ENCODE measurements at regions not wholly inside any gene's neighbourhood (a gene's known extent, or its start where the extent isn't known, plus 50 kb on each side); places are given as distances from the start of the nearest gene placed in this dataset.
"Not testable (repeated sequence)": the region's sequence is repeated elsewhere in the genome, so short reads cannot be mapped to it uniquely, and the experiment has no call there.

DNA sequence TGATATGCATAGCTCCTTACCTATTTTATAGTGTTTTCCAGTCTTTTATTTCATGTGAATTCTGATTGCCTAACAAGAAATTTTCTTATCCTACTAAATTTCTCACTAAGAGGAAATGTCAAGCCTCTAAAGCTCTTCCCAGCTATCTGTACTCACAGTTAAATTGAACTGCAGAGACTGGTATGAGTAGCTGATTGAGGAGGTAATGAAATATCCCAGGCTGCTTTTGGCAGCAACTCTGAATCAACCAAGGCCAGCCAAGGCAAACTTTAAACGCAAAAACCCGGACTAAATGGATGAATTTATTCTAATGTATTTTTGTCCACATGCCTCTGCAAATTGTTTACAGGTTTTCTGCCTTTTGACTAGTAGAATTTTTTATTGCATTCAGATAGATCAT is 119.1 kb upstream of the PMCH start:
- Histone ChIP-seq H2AFZ (ENCODE audit: low read depth, low read length) (no peak overlapping the region), H3K9me3 (ENCODE audit: control insufficient read depth, low read length) (peaks cover 4% of the 10 kb centered on the region), H3K9ac (ENCODE audit: low read length) (no peak overlapping the region), H2BK15ac (ENCODE audit: low read depth, poor library complexity, severe bottlenecking) (no peak overlapping the region), H3K14ac (ENCODE audit: low read length in 2 of 2) (no peak overlapping the region), H3K4me3 (ENCODE audit: insufficient read depth in 1 of 2, low read depth in 1 of 2, low read length in 2 of 2) (no peak overlapping the region), H2BK5ac (ENCODE audit: low read depth, low read length, poor library complexity, severe bottlenecking) (no peak overlapping the region), H3K27ac (ENCODE audit: low read length, poor library complexity, severe bottlenecking) (no peak overlapping the region), H3K4me1 (ENCODE audit: control insufficient read depth, insufficient read depth, low read depth, low read length) (no peaks in the 10 kb centered on the region), H3K36me3 (ENCODE audit: control insufficient read depth in 1 of 2, insufficient read depth in 2 of 2, low read depth in 1 of 2, low read length in 2 of 2) (no peaks in the 10 kb centered on the region), H3K23ac (ENCODE audit: low read length in 2 of 2) (no peak overlapping the region), H3K4ac (ENCODE audit: low read depth in 1 of 2, low read length in 2 of 2) (no peak overlapping the region), H2BK120ac (ENCODE audit: low read depth, low read length) (no peak overlapping the region), H3K4me2 (ENCODE audit: low read length, poor library complexity, severe bottlenecking) (no peak overlapping the region), H2AK5ac (ENCODE audit: low read length, severe bottlenecking) (no peak overlapping the region), H3K18ac (ENCODE audit: low read depth in 1 of 2, low read length in 2 of 2) (no peak overlapping the region), H3K79me1 (replicated peaks; ENCODE audit: low read length, poor library complexity, severe bottlenecking) (no peaks in the 10 kb centered on the region), H4K8ac (ENCODE audit: low read length) (no peak overlapping the region), H4K91ac (ENCODE audit: low read length) (no peak overlapping the region), H3K27me3 (ENCODE audit: control insufficient read depth in 1 of 2, insufficient read depth in 1 of 2, low read length in 2 of 2) (no peaks in the 10 kb centered on the region), H2BK12ac (ENCODE audit: low read length in 2 of 2) (no peak overlapping the region)
- WGBS = 100% methylated on average over 2 of the region's 2 CpGs
- DNase-seq = no peak

DNA sequence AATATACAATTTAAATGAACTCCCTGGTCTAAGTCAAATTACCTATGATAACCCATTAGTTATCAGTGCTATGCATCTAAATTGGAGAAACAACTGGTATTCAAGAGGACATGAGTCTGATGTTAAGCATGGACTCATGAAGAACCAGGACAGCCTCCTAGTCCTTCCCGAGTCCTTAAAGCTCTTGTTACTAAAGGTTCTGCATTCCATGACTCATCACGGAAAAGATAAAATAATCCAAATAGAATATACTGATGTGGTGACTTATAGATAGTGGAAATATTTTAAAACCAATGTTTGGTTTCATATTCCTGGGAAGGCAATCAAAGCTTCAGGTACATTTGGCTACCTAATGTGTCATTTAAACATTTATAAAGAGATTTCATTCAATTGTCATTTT is 117.2 kb upstream of the PMCH start:
- no peak overlapping the region for H2BK12ac ChIP-seq (ENCODE audit: low read length in 2 of 2)
- no peak overlapping the region for H2AFZ ChIP-seq (ENCODE audit: low read depth, low read length)
- H3K18ac ChIP-seq (ENCODE audit: low read depth in 1 of 2, low read length in 2 of 2) = no peak overlapping the region
- no peak overlapping the region for H4K91ac ChIP-seq (ENCODE audit: low read length)
- H2BK5ac ChIP-seq (ENCODE audit: low read depth, low read length, poor library complexity, severe bottlenecking) = no peak overlapping the region
- H3K4me2 ChIP-seq (ENCODE audit: low read length, poor library complexity, severe bottlenecking) = no peak overlapping the region
- no peak overlapping the region for H3K4ac ChIP-seq (ENCODE audit: low read depth in 1 of 2, low read length in 2 of 2)
- no peaks in the 10 kb centered on the region for H3K36me3 ChIP-seq (ENCODE audit: control insufficient read depth in 1 of 2, insufficient read depth in 2 of 2, low read depth in 1 of 2, low read length in 2 of 2)
- no peak overlapping the region for H3K4me3 ChIP-seq (ENCODE audit: insufficient read depth in 1 of 2, low read depth in 1 of 2, low read length in 2 of 2)
- H2AK5ac ChIP-seq (ENCODE audit: low read length, severe bottlenecking) = no peak overlapping the region
- H4K8ac ChIP-seq (ENCODE audit: low read length) = no peak overlapping the region
- no peaks in the 10 kb centered on the region for H3K4me1 ChIP-seq (ENCODE audit: control insufficient read depth, insufficient read depth, low read depth, low read length)
- H3K9ac ChIP-seq (ENCODE audit: low read length) = no peak overlapping the region
- no peaks in the 10 kb centered on the region for H3K27me3 ChIP-seq (ENCODE audit: control insufficient read depth in 1 of 2, insufficient read depth in 1 of 2, low read length in 2 of 2)
- H3K9me3 ChIP-seq (ENCODE audit: control insufficient read depth, low read length) = no peaks in the 10 kb centered on the region
- no CpG with 5 or more reads among the region's 2 CpGs for WGBS
- H3K23ac ChIP-seq (ENCODE audit: low read length in 2 of 2) = no peak overlapping the region
- H2BK120ac ChIP-seq (ENCODE audit: low read depth, low read length) = no peak overlapping the region
- H3K79me1 ChIP-seq (replicated peaks; ENCODE audit: low read length, poor library complexity, severe bottlenecking) = no peaks in the 10 kb centered on the region
- peak; percentile 2 for DNase-seq
- H3K27ac ChIP-seq (ENCODE audit: low read length, poor library complexity, severe bottlenecking) = no peak overlapping the region
- no peak overlapping the region for H2BK15ac ChIP-seq (ENCODE audit: low read depth, poor library complexity, severe bottlenecking)
- no peak overlapping the region for H3K14ac ChIP-seq (ENCODE audit: low read length in 2 of 2)

DNA sequence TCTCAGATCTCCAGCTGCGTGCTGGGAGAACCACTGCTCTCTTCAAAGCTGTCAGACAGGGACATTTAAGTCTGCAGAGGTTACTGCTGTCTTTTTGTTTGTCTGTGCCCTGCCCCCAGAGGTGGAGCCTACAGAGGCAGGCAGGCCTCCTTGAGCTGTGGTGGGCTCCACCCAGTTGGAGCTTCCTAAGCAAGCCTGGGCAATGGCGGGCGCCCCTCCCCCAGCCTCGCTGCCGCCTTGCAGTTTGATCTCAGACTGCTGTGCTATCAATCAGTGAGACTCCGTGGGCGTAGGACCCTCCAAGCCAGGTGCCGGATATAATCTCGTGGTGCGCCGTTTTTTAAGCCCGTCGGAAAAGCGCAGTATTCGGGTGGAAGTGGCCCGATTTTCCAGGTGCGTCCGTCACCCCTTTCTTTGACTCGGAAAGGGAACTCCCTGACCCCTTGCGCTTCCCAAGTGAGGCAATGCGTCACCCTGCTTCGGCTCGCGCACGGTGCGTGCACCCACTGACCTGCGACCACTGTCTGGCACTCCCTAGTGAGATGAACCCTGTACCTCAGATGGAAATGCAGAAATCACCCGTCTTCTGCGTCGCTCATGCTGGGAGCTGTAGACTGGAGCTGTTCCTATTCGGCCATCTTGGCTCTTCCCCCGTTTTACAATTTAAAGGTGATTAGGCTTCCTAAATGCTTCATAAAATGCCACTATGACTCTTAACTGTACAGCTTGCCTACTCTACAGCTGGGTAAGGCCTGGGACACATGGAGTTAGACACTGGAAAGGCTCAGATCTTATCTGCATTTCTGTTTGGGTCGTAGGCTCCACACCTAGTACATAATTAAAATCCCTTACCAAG is 115.7 kb upstream of the PMCH start:
- not testable (repeated sequence) for H3K79me1 ChIP-seq (replicated peaks; ENCODE audit: low read length, poor library complexity, severe bottlenecking); H3K27ac ChIP-seq (ENCODE audit: low read length, poor library complexity, severe bottlenecking); H3K4ac ChIP-seq (ENCODE audit: low read depth in 1 of 2, low read length in 2 of 2); H2BK120ac ChIP-seq (ENCODE audit: low read depth, low read length); H2BK15ac ChIP-seq (ENCODE audit: low read depth, poor library complexity, severe bottlenecking); DNase-seq; H3K9ac ChIP-seq (ENCODE audit: low read length); H3K18ac ChIP-seq (ENCODE audit: low read depth in 1 of 2, low read length in 2 of 2); H2BK5ac ChIP-seq (ENCODE audit: low read depth, low read length, poor library complexity, severe bottlenecking); H3K4me3 ChIP-seq (ENCODE audit: insufficient read depth in 1 of 2, low read depth in 1 of 2, low read length in 2 of 2); H3K36me3 ChIP-seq (ENCODE audit: control insufficient read depth in 1 of 2, insufficient read depth in 2 of 2, low read depth in 1 of 2, low read length in 2 of 2); H3K14ac ChIP-seq (ENCODE audit: low read length in 2 of 2); H4K8ac ChIP-seq (ENCODE audit: low read length); H3K27me3 ChIP-seq (ENCODE audit: control insufficient read depth in 1 of 2, insufficient read depth in 1 of 2, low read length in 2 of 2); H4K91ac ChIP-seq (ENCODE audit: low read length); H3K9me3 ChIP-seq (ENCODE audit: control insufficient read depth, low read length); H2AK5ac ChIP-seq (ENCODE audit: low read length, severe bottlenecking); H3K4me2 ChIP-seq (ENCODE audit: low read length, poor library complexity, severe bottlenecking); H3K4me1 ChIP-seq (ENCODE audit: control insufficient read depth, insufficient read depth, low read depth, low read length); H2BK12ac ChIP-seq (ENCODE audit: low read length in 2 of 2); H2AFZ ChIP-seq (ENCODE audit: low read depth, low read length); H3K23ac ChIP-seq (ENCODE audit: low read length in 2 of 2)
- 90% methylated on average over 31 of the region's 33 CpGs for WGBS

DNA sequence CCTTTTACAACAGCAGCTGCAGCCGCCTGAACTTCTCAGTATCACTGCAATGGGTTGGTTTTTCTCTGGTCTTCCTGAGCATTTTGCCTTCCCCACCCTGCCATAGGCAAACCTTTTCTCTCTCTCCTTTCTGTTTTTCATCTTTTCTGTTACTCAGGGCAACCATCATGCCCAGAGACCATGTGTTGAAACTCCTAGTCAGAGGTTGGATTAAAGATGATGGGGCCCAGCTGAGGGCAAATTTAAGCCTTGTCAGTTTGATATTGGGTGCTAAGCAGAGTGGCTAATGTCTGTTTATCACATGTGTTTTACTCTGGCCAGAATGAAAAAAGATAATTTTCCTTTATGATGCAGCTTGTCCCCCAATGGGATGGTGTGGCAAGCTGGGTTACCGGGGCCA is 107.9 kb upstream of the PMCH start:
- no peak overlapping the region for H4K91ac ChIP-seq (ENCODE audit: low read length)
- 94% methylated on average over 2 of the region's 2 CpGs for WGBS
- H2BK120ac ChIP-seq (ENCODE audit: low read depth, low read length) = no peak overlapping the region
- peaks cover 17% of the 10 kb centered on the region for H3K9me3 ChIP-seq (ENCODE audit: control insufficient read depth, low read length)
- H4K8ac ChIP-seq (ENCODE audit: low read length) = no peak overlapping the region
- H3K4ac ChIP-seq (ENCODE audit: low read depth in 1 of 2, low read length in 2 of 2) = no peak overlapping the region
- H2BK12ac ChIP-seq (ENCODE audit: low read length in 2 of 2) = no peak overlapping the region
- H3K27ac ChIP-seq (ENCODE audit: low read length, poor library complexity, severe bottlenecking) = no peak overlapping the region
- no peaks in the 10 kb centered on the region for H3K79me1 ChIP-seq (replicated peaks; ENCODE audit: low read length, poor library complexity, severe bottlenecking)
- no peak for DNase-seq
- H3K18ac ChIP-seq (ENCODE audit: low read depth in 1 of 2, low read length in 2 of 2) = no peak overlapping the region
- no peaks in the 10 kb centered on the region for H3K36me3 ChIP-seq (ENCODE audit: control insufficient read depth in 1 of 2, insufficient read depth in 2 of 2, low read depth in 1 of 2, low read length in 2 of 2)
- H2BK5ac ChIP-seq (ENCODE audit: low read depth, low read length, poor library complexity, severe bottlenecking) = no peak overlapping the region
- no peaks in the 10 kb centered on the region for H3K4me1 ChIP-seq (ENCODE audit: control insufficient read depth, insufficient read depth, low read depth, low read length)
- no peak overlapping the region for H2BK15ac ChIP-seq (ENCODE audit: low read depth, poor library complexity, severe bottlenecking)
- no peak overlapping the region for H2AK5ac ChIP-seq (ENCODE audit: low read length, severe bottlenecking)
- no peak overlapping the region for H2AFZ ChIP-seq (ENCODE audit: low read depth, low read length)
- H3K4me2 ChIP-seq (ENCODE audit: low read length, poor library complexity, severe bottlenecking) = no peak overlapping the region
- H3K4me3 ChIP-seq (ENCODE audit: insufficient read depth in 1 of 2, low read depth in 1 of 2, low read length in 2 of 2) = no peak overlapping the region
- H3K27me3 ChIP-seq (ENCODE audit: control insufficient read depth in 1 of 2, insufficient read depth in 1 of 2, low read length in 2 of 2) = no peaks in the 10 kb centered on the region
- H3K23ac ChIP-seq (ENCODE audit: low read length in 2 of 2) = no peak overlapping the region
- no peak overlapping the region for H3K9ac ChIP-seq (ENCODE audit: low read length)
- no peak overlapping the region for H3K14ac ChIP-seq (ENCODE audit: low read length in 2 of 2)

Measured in mesenchymal stem cell (in vitro differentiated cells and primary cell).